ENCODE measurements at regions not wholly inside any gene's neighbourhood (a gene's known extent, or its start where the extent isn't known, plus 50 kb on each side); places are given as distances from the start of the nearest gene placed in this dataset.

DNA sequence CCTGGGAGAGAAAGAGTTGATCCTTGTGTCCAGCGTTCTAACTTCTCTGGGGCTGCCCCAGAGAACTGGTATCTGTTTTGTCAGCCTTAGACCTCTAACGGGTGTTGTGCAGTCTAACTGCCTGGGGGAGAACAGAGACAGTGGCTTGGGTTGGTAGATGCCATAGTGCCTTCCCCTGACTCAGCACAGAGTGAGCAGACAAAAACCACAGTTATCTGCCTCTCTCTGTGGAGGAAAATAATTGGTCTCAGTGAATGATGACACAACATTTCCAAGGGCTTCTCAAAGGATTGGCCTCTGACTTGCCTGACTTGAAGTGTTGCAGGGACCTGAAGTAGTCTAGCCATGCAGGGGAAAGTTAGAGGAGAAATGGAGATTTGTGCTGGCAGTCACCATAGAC, 226.2 kb upstream of the MAN1A1 start:
- peak; percentile 90 for DNase-seq

DNA sequence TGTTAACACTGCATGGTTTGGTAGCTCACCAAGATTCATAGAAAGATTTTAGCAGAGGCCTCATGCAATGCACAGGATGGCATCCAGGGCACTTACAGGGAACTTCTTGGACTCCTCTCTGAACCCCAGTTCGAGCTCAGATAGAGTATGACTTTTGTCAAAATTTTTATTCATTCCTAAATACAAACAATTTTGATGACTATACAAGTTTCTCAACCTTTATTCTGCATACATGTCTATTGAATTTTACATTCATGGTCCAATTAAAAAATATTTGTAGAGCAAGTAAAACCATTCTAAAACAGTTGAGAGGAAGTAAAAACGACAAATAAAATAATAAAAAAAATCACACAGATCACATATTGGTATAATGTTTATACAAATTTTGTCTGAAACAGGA, 219.0 kb upstream of the MAN1A1 start:
- DNase-seq: no peak

DNA sequence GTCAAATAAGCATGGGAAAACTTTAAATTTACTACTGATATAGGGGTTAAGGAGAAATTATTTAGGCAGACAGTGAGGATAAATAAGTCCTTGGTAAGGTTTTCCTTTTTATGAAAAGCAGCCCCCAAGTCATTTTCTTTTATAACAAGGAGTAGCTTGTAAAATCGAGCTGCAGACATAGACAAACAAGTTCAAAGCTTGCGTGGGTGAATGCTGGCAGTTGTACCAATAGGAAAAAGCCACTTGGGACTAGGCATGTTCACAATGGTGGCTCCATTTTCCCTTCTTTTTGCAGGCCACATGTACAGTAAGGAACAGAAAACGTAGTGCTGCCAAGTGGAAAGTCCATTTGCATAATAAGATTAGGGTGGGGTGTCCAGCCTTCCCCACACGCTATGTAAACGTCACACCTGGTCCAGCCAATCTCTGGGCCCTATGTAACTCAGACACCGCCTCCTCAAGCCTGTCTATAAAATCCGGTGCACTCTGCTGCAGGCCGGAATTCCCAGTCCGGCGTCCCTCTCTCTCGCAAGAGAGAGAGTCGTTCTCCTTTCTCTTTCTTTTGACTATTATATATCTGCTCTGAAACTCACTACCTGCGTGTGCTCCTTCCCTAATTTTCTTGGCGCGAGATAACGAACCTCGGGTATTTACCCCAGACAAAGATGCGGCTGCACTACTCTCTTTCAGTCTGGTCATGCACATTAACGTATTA, 217.1 kb upstream of the MAN1A1 start:
- DNase-seq: no peak

- no peak for DNase-seq
Measured at GRCh38 chr6:119565893-119566292, 216.3 kb upstream of the MAN1A1 start.

GRCh38 chr6:119562168-119562567, 212.6 kb upstream of the MAN1A1 start:
- no peak for DNase-seq

DNA sequence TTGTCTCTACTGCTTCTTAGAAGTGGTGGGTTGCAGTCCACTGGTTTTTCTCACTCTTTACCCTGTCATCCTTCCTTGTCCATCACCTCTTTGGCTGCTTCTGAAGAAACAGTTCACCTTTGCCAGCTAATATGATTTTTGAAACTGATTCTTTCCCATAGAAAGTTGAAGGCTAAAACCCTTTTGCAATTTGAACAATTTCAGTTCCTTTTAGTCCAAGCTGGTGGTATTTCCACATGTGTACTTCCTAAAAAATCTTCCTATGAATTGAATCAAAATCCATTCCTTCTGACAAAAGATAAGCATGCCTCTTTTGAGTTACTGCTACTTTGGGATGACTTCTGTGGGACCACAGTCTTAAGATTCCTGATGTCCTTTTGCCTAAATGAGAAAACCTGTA, 210.0 kb upstream of the MAN1A1 start:
- DNase-seq: no peak

GRCh38 chr6:119557239-119557638, 207.7 kb upstream of the MAN1A1 start:
- no peak for DNase-seq

DNA sequence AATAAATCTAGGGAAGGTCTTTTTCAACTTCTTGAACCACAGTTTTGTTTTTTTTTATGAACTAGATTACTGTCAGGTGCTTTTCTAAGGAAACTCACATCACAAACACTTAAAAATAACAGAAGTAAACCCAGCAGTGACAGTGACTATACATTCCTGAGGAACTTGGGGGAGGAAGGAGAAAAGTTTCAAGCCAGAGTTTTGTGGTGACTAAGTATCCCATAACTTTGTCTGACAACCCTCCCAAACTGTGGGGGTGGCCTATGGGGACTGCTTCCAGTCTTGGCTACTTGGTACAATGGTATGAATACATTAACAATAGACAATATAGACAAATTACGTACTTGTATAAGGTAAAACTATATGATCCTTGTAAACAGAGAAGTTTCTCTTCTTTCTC, 202.5 kb upstream of the MAN1A1 start:
- peak; percentile 64 for DNase-seq

DNA sequence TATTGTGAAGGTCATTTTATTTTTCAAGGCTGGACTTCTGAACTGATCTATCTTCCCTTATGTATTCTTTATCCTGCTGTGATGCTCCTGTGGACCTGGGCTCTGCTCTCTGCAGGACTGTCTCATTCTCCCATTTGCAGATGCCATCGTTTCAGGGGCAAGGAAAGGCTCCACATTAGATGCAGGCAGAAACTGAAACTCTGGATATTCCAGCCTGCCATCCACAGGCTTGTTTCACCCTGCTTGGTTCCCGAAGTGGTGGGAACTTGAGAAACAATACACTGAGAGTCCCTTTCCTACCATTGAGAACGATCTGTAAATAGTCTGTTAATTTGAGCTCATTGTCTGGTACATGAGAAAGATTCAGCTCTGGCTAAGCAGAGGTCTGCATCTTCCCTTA, 197.5 kb upstream of the MAN1A1 start:
- no peak for DNase-seq

GRCh38 chr6:119545245-119545644, 195.7 kb upstream of the MAN1A1 start:
- no peak for DNase-seq

- DNase-seq: no peak
Measured at GRCh38 chr6:119544325-119545175, 195.0 kb upstream of the MAN1A1 start.

DNA sequence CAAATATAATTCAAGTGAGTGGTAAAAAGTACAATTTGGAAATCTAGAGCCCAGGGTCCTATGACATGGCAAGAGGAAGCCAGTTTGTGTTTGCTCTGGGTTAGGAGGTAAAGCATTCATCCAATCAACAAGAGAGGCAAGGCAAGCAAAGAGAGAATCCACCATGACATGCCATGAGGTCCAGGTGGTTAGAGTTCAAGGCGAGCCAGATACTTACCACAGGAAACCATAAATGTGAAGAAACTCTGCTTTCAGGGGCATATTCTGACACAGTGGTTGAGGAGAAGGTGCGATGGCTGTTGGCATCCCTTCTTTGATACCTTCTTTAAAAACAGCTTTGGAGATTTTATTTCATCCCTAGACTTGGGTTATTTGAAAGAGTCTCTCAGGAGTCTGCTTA, 193.8 kb upstream of the MAN1A1 start:
- no peak for DNase-seq

GRCh38 chr6:119542037-119542436, 192.5 kb upstream of the MAN1A1 start:
- no peak for DNase-seq

GRCh38 chr6:119541132-119541905, 191.8 kb upstream of the MAN1A1 start:
- peak; percentile 100 for DNase-seq

DNA sequence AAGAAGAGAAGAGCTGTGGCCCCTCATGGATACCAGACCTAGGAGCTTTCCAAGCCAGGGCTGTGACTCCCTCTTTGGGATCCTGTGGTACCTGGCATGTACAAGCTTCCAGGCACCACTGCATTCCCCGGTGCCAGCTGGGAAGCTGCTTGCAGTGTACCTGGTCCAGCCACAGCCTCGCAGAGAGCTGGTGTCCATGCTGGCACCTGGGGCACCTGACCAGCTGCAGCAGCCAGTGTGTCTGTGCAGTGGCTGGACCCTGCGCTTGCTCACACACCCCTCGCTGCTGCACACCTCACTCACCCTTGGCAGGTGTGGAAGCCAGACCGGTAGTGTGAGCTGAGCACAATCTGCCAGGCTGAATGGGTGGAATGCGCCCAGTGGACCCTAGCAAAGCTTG, 190.9 kb upstream of the MAN1A1 start:
- DNase-seq: no peak

DNA sequence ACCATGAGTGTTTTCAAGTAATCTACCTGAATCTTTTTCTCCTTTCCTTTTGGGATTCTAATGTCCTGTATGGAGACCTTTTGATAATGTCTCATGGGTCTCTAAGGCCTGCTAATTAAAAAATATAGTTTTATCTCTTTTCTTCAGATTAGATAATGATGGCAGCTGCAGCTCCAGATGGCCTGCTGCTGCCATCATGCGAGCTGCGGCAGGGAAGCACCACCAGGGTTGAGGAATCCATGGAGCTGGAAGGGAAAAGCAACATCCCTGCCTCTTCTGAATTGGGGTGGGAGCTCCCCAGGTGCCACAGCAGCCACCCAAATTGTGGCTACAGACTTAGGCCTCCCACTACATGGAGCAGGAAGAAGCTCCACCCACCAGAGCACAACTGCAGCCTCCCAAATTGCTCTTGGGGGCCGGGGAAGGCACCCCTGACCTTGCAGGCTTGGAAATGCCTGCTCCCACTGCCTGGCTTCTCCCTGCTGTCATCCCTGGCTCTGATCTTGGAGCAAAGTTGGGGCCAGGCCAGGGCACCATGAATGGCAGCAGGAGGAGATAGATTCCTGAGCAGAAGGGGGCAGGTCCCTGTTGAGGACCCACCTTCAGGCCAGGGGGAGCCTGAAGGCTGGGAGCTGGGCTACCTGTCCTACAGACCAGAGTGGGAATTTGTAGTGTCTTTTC, 189.6 kb upstream of the MAN1A1 start:
- DNase-seq: no peak

DNA sequence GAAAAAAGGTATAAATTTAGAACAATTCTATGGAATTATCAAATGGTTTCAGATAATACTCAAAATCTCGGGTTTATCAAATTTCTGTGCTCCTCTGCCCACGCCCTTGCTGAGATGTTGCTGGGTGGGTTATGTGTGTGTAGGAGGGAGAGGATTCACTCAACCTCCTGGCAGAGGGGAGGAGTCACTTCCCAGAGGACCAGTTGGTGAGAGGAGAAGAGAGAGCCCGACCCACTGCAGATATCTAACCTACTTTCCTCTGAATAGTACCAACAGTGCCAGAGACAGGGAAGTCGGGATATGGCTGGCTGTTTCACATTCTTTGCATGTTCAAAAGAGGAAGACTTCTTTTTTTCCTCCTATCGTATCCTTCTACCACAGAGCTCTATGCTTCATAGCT, 187.1 kb upstream of the MAN1A1 start:
- no peak for DNase-seq

- no peak for DNase-seq
Measured at GRCh38 chr6:119535332-119535731, 185.8 kb upstream of the MAN1A1 start.

DNA sequence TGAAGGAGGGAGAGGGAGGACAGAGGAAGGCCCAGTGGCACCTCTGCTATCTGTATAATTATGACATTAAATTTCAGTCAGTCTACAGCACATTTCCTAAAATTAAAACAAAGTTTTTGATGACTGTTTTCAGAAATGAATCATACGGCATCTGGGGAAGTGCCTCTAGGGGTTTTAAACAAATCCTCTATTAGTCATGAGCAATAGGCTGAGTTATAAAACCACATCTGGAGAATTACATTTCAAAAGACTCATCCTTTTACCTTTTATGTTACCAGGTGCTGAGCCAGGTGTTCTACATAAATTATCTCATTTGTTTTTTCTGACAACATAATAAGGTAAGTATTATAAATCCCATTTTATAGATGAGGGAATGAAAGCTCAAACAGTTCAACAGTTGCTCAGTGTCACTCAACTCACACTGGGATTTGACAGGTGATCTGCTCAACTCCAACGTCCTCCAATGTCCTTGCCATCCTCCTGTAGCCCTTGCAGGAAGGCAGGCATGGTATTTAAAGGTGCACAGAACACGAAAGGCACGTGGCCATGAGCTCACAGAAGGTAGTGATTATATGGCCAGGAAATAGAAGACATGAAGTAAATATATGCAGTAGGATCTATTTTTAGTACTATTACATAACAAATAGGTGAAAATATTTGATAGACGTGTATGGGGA, 184.2 kb upstream of the MAN1A1 start:
- peak; percentile 68 for DNase-seq

DNA sequence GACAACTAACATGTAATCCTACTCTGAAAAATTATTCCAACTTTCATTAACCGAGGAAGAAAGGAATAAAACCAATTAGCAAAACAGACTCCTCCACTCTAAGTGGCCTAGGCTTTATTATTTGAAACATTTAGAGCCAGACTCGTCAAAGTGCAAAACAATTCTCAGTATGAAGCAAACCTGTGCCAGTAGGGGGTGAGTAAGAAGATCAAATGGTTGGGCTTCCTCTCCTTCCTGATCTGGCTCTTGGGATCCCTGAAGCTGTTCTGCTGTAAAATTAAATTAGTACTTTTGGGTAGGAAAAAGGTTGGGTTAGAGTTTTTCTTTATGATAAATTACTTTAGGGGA, 177.6 kb upstream of the MAN1A1 start:
- DNase-seq: peak; percentile 13

DNA sequence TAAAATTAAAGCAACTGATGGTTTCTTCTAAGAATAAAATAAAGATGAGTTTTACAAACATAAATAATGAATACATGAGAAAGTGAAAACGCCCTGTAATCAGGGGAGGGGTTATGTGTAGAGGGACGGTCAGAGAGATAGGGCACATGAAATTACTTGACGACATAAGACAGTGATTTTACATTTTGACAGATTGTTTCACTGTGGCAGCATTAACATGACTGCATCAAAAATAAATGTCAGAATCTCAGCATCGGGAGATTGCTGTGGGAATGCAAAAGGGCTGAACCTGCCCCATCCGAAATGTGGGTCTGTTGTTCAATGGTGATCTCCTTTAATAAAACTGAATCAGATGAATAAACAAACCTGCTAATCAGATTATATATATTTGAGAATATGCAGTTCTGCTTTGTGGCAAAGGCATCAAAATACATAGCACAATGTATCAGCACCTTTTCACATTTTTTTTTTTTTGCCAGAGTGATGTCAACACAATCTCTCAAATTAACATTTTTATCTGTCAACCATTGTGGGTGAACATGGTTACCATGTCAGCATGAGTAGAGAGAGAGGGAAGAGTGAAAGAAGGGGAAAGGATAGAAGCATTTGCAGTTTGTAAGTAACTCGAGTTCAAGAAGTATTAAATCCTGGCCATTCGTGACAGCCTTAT, 177.1 kb upstream of the MAN1A1 start:
- no peak for DNase-seq

DNA sequence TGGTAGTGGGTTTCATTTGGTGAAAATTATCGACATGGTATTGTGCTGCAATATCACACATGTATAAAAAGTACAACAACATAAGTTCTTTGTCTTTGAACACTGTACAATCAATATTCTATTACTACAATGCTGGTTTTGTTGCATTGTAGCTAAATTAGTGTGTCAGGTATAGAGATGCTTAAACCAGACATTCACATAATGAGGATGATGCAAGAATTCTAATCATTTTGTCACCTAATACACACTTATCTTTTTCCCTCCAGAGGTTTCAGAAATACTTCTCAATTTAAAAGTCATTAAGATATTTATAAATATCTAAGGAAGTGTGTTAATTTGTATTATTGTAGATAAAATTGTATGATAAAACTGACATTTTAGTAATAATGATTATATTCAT, 174.8 kb upstream of the MAN1A1 start:
- DNase-seq: no peak

Measured in fibroblast of skin of right biceps (primary cell).